ENCODE measurements at regions not wholly inside any gene's neighbourhood (a gene's known extent, or its start where the extent isn't known, plus 50 kb on each side); places are given as distances from the start of the nearest gene placed in this dataset.

GRCh38 chr14:36449903-36450302 lies 70.1 kb downstream of the NKX2-1 start (continued):
- TF ChIP-seq ELK4 (IDR thresholded peaks at IDR 0.05; ENCODE audit: borderline replicate concordance, low read depth, low read length) (no peak), ZNF121 (tag by site-specific recombination; IDR thresholded peaks at IDR 0.05) (no peak), ZFP69B (tag by site-specific recombination; IDR thresholded peaks at IDR 0.05) (no peak), ZBTB1 (tag by site-specific recombination; IDR thresholded peaks at IDR 0.05) (no peak), ZEB2 (tag by site-specific recombination; IDR thresholded peaks at IDR 0.05) (no peak), ZNF501 (tag by site-specific recombination; IDR thresholded peaks at IDR 0.05) (no peak), OVOL3 (tag by site-specific recombination; IDR thresholded peaks at IDR 0.05) (no peak), ZNF398 (tag by site-specific recombination; IDR thresholded peaks at IDR 0.05) (no peak), ZNF660 (tag by site-specific recombination; IDR thresholded peaks at IDR 0.05) (no peak), ZNF157 (tag by site-specific recombination; IDR thresholded peaks at IDR 0.05) (no peak), ZFP3 (tag by site-specific recombination; IDR thresholded peaks at IDR 0.05; ENCODE audit: low read depth) (no peak), ZNF202 (tag by site-specific recombination; IDR thresholded peaks at IDR 0.05; ENCODE audit: borderline replicate concordance) (no peak), ZNF791 (tag by site-specific recombination; IDR thresholded peaks at IDR 0.05) (no peak)

- Histone ChIP-seq H3K4me3 (ENCODE audit: low read depth, low read length) (no peak overlapping the region), H3K4me1 (ENCODE audit: control insufficient read depth, insufficient read depth, low read length) (no peaks in the 10 kb centered on the region), H3K27ac (ENCODE audit: extremely low read depth, low read depth, low read length) (no peak overlapping the region), H3K36me3 (ENCODE audit: control insufficient read depth in 2 of 2, insufficient read depth in 1 of 2, low read length in 2 of 2) (no peaks in the 10 kb centered on the region), H3K9me3 (ENCODE audit: control insufficient read depth, insufficient read depth, low read depth, low read length) (no peaks in the 10 kb centered on the region)
- POLR2A ChIA-PET: no interaction called here
- peak; percentile 67 for TF ChIP-seq PRDM6 (tag by site-specific recombination; IDR thresholded peaks at IDR 0.05)
- peak; percentile 30; the same call in 1 of the 2 replicates for TF ChIP-seq ZBTB8A (tag by site-specific recombination; IDR thresholded peaks at IDR 0.05)
- peak; percentile 83; the same call in 1 of the 2 replicates for TF ChIP-seq SCRT2 (tag by site-specific recombination; IDR thresholded peaks at IDR 0.05)
- TF ChIP-seq ZNF626 (tag by site-specific recombination; IDR thresholded peaks at IDR 0.05): no peak
- peak; percentile 50 for TF ChIP-seq ZIC2 (tag by site-specific recombination; IDR thresholded peaks at IDR 0.05)
- CTCF ChIA-PET: no interaction called here
Measured at GRCh38 chr14:36443374-36443773, 76.7 kb downstream of the NKX2-1 start.

- ChIA-PET CTCF (interaction anchor here (0.7 kb wide), 1 partner anchor 140 kb away, joined by 3 read pairs; the partner anchor contains the start of gene NKX2-8), POLR2A (no interaction called here)
- no peak for TF ChIP-seq ZNF394 (tag by site-specific recombination; IDR thresholded peaks at IDR 0.05; ENCODE audit: borderline replicate concordance)
- no peak for TF ChIP-seq ZNF837 (tag by site-specific recombination; IDR thresholded peaks at IDR 0.05)
- peak; percentile 84 for TF ChIP-seq ZBTB17 (tag by site-specific recombination; IDR thresholded peaks at IDR 0.05)
- TF ChIP-seq ZNF202 (tag by site-specific recombination; IDR thresholded peaks at IDR 0.05; ENCODE audit: borderline replicate concordance): no peak
- TF ChIP-seq ZNF416 (tag by site-specific recombination; IDR thresholded peaks at IDR 0.05): no peak
- H3K27ac ChIP-seq (ENCODE audit: extremely low read depth, low read depth, low read length): no peak overlapping the region
- no peaks in the 10 kb centered on the region for H3K36me3 ChIP-seq (ENCODE audit: control insufficient read depth in 2 of 2, insufficient read depth in 1 of 2, low read length in 2 of 2)
- H3K4me3 ChIP-seq (ENCODE audit: low read depth, low read length): no peak overlapping the region
- no peaks in the 10 kb centered on the region for H3K9me3 ChIP-seq (ENCODE audit: control insufficient read depth, insufficient read depth, low read depth, low read length)
- no peaks in the 10 kb centered on the region for H3K4me1 ChIP-seq (ENCODE audit: control insufficient read depth, insufficient read depth, low read length)
Measured at GRCh38 chr14:36442824-36443241, 77.2 kb downstream of the NKX2-1 start.

Measured in HEK293 (cell line).